ENCODE measurements at regions not wholly inside any gene's neighbourhood (a gene's known extent, or its start where the extent isn't known, plus 50 kb on each side); places are given as distances from the start of the nearest gene placed in this dataset.

DNA sequence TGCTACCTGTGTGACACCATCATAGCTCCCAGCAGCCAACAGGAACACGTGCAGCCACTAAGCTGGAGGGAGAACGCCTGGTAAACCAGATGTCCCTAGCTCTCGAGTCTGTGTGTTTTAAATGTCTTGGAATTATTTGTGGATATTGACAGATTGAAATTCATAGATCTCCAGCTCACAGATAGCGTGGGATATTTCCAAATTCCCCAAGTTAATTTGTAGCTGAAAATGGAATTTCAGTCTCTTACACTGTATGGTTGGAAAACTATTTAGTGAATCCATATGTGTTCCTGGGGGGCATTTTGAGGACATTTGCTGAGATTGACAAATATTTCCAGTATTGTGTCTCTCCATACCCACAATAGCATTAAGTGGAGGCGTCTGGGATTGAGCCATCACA lies 618.6 kb upstream of the TMEM132C start:
- Histone ChIP-seq H2AFZ (ENCODE audit: low read depth, low read length) (no peak overlapping the region), H3K27ac (ENCODE audit: low read length) (peak overlapping the region; percentile 6), H3K9ac (ENCODE audit: low read length) (no peak overlapping the region), H3K9me3 (ENCODE audit: low read length) (no peaks in the 10 kb centered on the region), H3K79me2 (replicated peaks; ENCODE audit: insufficient read depth, low read length) (no peaks in the 10 kb centered on the region), H3K4me2 (ENCODE audit: low read length) (no peak overlapping the region), H3K9me2 (ENCODE audit: insufficient read depth, low read length) (no peaks in the 10 kb centered on the region), H3K4me3 (ENCODE audit: low read length) (no peak overlapping the region), H4K20me1 (ENCODE audit: insufficient read depth) (no peaks in the 10 kb centered on the region), H3K27me3 (ENCODE audit: insufficient read depth, low read depth, low read length) (no peaks in the 10 kb centered on the region), H3K36me3 (ENCODE audit: insufficient read depth, low read length) (no peaks in the 10 kb centered on the region), H3F3A (ENCODE audit: insufficient read depth, low read length, poor library complexity, severe bottlenecking) (no peaks in the 10 kb centered on the region)
- TF ChIP-seq EZH2 (IDR thresholded peaks at IDR 0.05; ENCODE audit: borderline replicate concordance, insufficient read depth, low read length, poor library complexity, severe bottlenecking) (no peak), POLR2AphosphoS5 (IDR thresholded peaks at IDR 0.05) (no peak), SMC3 (conservative IDR thresholded peaks at IDR 0.05; ENCODE audit: poor library complexity) (no peak), RAD21 (conservative IDR thresholded peaks at IDR 0.05) (no peak), TAF1 (IDR thresholded peaks at IDR 0.05; ENCODE audit: low read depth) (no peak), MXI1 (conservative IDR thresholded peaks at IDR 0.05; ENCODE audit: poor library complexity, severe bottlenecking) (no peak), EP300 (conservative IDR thresholded peaks at IDR 0.05; ENCODE audit: poor library complexity, severe bottlenecking) (no peak)
- TF ChIP-seq, protein P1, sequence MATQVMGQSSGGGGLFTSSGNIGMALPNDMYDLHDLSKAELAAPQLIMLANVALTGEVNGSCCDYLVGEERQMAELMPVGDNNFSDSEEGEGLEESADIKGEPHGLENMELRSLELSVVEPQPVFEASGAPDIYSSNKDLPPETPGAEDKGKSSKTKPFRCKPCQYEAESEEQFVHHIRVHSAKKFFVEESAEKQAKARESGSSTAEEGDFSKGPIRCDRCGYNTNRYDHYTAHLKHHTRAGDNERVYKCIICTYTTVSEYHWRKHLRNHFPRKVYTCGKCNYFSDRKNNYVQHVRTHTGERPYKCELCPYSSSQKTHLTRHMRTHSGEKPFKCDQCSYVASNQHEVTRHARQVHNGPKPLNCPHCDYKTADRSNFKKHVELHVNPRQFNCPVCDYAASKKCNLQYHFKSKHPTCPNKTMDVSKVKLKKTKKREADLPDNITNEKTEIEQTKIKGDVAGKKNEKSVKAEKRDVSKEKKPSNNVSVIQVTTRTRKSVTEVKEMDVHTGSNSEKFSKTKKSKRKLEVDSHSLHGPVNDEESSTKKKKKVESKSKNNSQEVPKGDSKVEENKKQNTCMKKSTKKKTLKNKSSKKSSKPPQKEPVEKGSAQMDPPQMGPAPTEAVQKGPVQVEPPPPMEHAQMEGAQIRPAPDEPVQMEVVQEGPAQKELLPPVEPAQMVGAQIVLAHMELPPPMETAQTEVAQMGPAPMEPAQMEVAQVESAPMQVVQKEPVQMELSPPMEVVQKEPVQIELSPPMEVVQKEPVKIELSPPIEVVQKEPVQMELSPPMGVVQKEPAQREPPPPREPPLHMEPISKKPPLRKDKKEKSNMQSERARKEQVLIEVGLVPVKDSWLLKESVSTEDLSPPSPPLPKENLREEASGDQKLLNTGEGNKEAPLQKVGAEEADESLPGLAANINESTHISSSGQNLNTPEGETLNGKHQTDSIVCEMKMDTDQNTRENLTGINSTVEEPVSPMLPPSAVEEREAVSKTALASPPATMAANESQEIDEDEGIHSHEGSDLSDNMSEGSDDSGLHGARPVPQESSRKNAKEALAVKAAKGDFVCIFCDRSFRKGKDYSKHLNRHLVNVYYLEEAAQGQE (IDR thresholded peaks at IDR 0.05; ENCODE audit: borderline replicate concordance): no peak
- TF ChIP-seq, protein P2, sequence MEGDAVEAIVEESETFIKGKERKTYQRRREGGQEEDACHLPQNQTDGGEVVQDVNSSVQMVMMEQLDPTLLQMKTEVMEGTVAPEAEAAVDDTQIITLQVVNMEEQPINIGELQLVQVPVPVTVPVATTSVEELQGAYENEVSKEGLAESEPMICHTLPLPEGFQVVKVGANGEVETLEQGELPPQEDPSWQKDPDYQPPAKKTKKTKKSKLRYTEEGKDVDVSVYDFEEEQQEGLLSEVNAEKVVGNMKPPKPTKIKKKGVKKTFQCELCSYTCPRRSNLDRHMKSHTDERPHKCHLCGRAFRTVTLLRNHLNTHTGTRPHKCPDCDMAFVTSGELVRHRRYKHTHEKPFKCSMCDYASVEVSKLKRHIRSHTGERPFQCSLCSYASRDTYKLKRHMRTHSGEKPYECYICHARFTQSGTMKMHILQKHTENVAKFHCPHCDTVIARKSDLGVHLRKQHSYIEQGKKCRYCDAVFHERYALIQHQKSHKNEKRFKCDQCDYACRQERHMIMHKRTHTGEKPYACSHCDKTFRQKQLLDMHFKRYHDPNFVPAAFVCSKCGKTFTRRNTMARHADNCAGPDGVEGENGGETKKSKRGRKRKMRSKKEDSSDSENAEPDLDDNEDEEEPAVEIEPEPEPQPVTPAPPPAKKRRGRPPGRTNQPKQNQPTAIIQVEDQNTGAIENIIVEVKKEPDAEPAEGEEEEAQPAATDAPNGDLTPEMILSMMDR (IDR thresholded peaks at IDR 0.05; ENCODE audit: poor library complexity, severe bottlenecking): no peak

DNA sequence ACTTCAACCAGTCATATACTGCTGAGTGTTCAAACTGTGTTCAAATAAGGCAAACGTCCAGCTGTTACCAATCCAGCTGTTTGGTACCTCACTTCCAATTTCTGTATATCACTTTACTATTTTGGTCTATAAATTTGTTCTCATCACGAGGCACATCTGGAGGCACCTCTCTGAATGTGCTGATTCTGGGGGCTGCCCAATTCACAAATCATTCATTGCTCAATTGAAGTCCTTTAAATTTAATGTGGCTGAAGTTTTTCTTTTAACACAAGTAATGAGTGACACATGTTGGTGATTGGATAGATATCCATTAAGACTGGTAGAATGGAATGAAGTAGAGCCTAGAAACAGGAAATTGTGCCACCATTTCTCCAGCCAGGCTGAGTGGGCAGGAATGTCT lies 617.0 kb upstream of the TMEM132C start:
- TF ChIP-seq TAF1 (IDR thresholded peaks at IDR 0.05; ENCODE audit: low read depth) (no peak), EZH2 (IDR thresholded peaks at IDR 0.05; ENCODE audit: borderline replicate concordance, insufficient read depth, low read length, poor library complexity, severe bottlenecking) (no peak)
- Histone ChIP-seq H3K9me2 (ENCODE audit: insufficient read depth, low read length) (no peaks in the 10 kb centered on the region), H3F3A (ENCODE audit: insufficient read depth, low read length, poor library complexity, severe bottlenecking) (no peaks in the 10 kb centered on the region), H4K20me1 (ENCODE audit: insufficient read depth) (no peaks in the 10 kb centered on the region), H3K4me3 (ENCODE audit: low read length) (no peak overlapping the region), H3K9ac (ENCODE audit: low read length) (no peak overlapping the region), H3K79me2 (replicated peaks; ENCODE audit: insufficient read depth, low read length) (no peaks in the 10 kb centered on the region), H3K9me3 (ENCODE audit: low read length) (no peaks in the 10 kb centered on the region), H2AFZ (ENCODE audit: low read depth, low read length) (no peak overlapping the region), H3K36me3 (ENCODE audit: insufficient read depth, low read length) (no peaks in the 10 kb centered on the region), H3K27me3 (ENCODE audit: insufficient read depth, low read depth, low read length) (no peaks in the 10 kb centered on the region), H3K4me2 (ENCODE audit: low read length) (no peak overlapping the region), H3K27ac (ENCODE audit: low read length) (no peak overlapping the region)

DNA sequence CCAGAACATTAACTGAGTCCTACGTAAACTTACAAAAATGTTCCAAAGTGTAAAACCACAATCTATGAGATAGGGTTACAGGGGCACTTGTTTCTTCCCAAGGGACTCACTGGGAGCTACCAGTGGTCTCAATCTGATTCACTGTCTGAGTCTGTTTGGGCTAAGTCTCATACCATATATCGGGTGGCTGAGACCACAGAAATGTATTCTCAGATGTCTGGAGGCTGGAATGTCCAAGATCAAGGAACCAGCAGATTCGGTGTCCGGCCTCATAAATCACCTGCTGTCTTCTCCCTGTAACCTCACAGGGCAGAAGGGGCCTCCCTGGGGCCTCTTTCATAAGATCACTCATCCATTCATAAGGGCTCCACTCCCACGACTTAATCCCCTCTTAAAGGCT lies 616.3 kb upstream of the TMEM132C start:
- no peaks in the 10 kb centered on the region for H3K27me3 ChIP-seq (ENCODE audit: insufficient read depth, low read depth, low read length)
- H3K27ac ChIP-seq (ENCODE audit: low read length): no peak overlapping the region
- H3K9me3 ChIP-seq (ENCODE audit: low read length): no peaks in the 10 kb centered on the region
- H3K4me2 ChIP-seq (ENCODE audit: low read length): no peak overlapping the region
- no peaks in the 10 kb centered on the region for H4K20me1 ChIP-seq (ENCODE audit: insufficient read depth)
- H3K36me3 ChIP-seq (ENCODE audit: insufficient read depth, low read length): no peaks in the 10 kb centered on the region
- no peaks in the 10 kb centered on the region for H3F3A ChIP-seq (ENCODE audit: insufficient read depth, low read length, poor library complexity, severe bottlenecking)
- H3K9me2 ChIP-seq (ENCODE audit: insufficient read depth, low read length): no peaks in the 10 kb centered on the region
- no peak overlapping the region for H3K4me3 ChIP-seq (ENCODE audit: low read length)
- H3K79me2 ChIP-seq (replicated peaks; ENCODE audit: insufficient read depth, low read length): no peaks in the 10 kb centered on the region
- H2AFZ ChIP-seq (ENCODE audit: low read depth, low read length): no peak overlapping the region
- TF ChIP-seq TAF1 (IDR thresholded peaks at IDR 0.05; ENCODE audit: low read depth): no peak
- no peak for TF ChIP-seq SMC3 (conservative IDR thresholded peaks at IDR 0.05; ENCODE audit: poor library complexity)
- TF ChIP-seq, protein P1 (IDR thresholded peaks at IDR 0.05; ENCODE audit: borderline replicate concordance): no peak
- TF ChIP-seq, protein P2 (IDR thresholded peaks at IDR 0.05; ENCODE audit: poor library complexity, severe bottlenecking): no peak
- no peak for TF ChIP-seq MXI1 (conservative IDR thresholded peaks at IDR 0.05; ENCODE audit: poor library complexity, severe bottlenecking)
- H3K9ac ChIP-seq (ENCODE audit: low read length): no peak overlapping the region
